Tibial nerve (tissue), 4 donors: ENCODE measurements at regions not wholly inside any gene's neighbourhood (a gene's known extent, or its start where the extent isn't known, plus 50 kb on each side); places are given as distances from the start of the nearest gene placed in this dataset.

ENCODE experiments used
- DNase-seq, 2 donors: peaks; one replicate each; pipeline ENCODE4 v3.0.0-alpha.2; 2019; ENCODE audit warnings: low spot score in 2 of 2
- H3K27ac ChIP-seq, 4 donors: fragments of 200-600 bp; sonication (generic) in 3 of 4; one replicate each; pipeline ENCODE4 v1.5.1; 2017 to 2019; ENCODE audit warnings: mild to moderate bottlenecking in 1 of 4
- H3K27me3 ChIP-seq, 2 donors: fragments of 200-600 bp; sonication (generic) in 1 of 2; one replicate each; pipeline versions ENCODE4 v1.5.1 to v1.6.0; 2017 to 2019
- H3K36me3 ChIP-seq, 3 donors: fragments of 200-600 bp; sonication (generic); one replicate each; pipeline ENCODE4 v1.5.1; 2018 to 2019
- H3K4me1 ChIP-seq, 4 donors: fragments of 200-600 bp; sonication (generic) in 3 of 4; one replicate each; pipeline ENCODE4 v1.5.1; 2017 to 2019
- H3K4me3 ChIP-seq, 4 donors: fragments of 200-600 bp; sonication (generic) in 3 of 4; one replicate each; pipeline ENCODE4 v1.5.1; 2017 to 2019; ENCODE audit warnings: mild to moderate bottlenecking in 1 of 4, moderate library complexity in 1 of 4
- H3K9me3 ChIP-seq, 4 donors: fragments of 200-600 bp; sonication (generic) in 3 of 4; one replicate each; pipeline ENCODE4 v1.5.1; 2017 to 2019
- EP300 ChIP-seq, 2 donors: sonication (generic); formaldehyde crosslinking; IDR thresholded peaks; one replicate each; pipeline ENCODE4 v1.6.1; 2017; ENCODE audit warnings: antibody characterized with exemption in 2 of 2, mild to moderate bottlenecking in 1 of 2
- POLR2A ChIP-seq, 2 donors: fragments of 450-650 bp; IDR thresholded peaks; one replicate each; pipeline ENCODE4 v1.6.1; 2017; ENCODE audit warnings: antibody characterized with exemption in 2 of 2, mild to moderate bottlenecking in 2 of 2, moderate library complexity in 2 of 2
- WGBS, 2 donors: methylation state at CpG; one replicate each; pipeline ENCODE4 v1.1.5; 2018; 5-methylcytosine and 5-hydroxymethylcytosine counted together
- TF ChIP-seq, protein P1 (sequence below), 5 experiments: fragments of 200-600 bp in 3 of 5; fragments of 450-650 bp in 2 of 5; sonication (generic) in 3 of 5; IDR thresholded peaks; one replicate each; pipeline ENCODE4 v1.5.1; 2016 to 2019; ENCODE audit warnings: antibody characterized with exemption in 5 of 5, mild to moderate bottlenecking in 3 of 5, moderate library complexity in 2 of 5

DNA sequence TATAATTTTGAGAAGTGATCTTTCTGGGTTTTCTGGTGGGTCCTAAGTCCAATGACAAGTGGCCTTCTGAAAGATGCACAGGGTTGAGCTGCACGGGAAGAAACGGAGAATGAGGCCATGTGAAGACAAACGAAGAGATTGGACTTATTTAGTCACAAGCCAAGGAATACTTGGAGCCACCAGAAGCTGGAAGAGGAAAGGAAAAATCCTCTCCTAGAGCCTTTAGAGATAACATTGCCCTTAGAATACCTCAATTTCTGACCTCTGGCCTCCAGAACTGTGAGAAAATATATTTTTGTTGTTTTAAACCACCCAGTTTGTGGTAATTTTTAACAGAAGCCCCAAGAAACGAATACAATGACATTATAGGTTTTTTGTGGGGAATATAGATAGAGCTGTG, 360.5 kb upstream of the TARS1 start:
- DNase-seq, result no peak
- no peak overlapping the region for H3K4me3 ChIP-seq
- TF ChIP-seq, protein P1, sequence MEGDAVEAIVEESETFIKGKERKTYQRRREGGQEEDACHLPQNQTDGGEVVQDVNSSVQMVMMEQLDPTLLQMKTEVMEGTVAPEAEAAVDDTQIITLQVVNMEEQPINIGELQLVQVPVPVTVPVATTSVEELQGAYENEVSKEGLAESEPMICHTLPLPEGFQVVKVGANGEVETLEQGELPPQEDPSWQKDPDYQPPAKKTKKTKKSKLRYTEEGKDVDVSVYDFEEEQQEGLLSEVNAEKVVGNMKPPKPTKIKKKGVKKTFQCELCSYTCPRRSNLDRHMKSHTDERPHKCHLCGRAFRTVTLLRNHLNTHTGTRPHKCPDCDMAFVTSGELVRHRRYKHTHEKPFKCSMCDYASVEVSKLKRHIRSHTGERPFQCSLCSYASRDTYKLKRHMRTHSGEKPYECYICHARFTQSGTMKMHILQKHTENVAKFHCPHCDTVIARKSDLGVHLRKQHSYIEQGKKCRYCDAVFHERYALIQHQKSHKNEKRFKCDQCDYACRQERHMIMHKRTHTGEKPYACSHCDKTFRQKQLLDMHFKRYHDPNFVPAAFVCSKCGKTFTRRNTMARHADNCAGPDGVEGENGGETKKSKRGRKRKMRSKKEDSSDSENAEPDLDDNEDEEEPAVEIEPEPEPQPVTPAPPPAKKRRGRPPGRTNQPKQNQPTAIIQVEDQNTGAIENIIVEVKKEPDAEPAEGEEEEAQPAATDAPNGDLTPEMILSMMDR (IDR thresholded peaks at IDR 0.05), result no peak
- TF ChIP-seq POLR2A (IDR thresholded peaks at IDR 0.05), result no peak
- TF ChIP-seq EP300 (IDR thresholded peaks at IDR 0.05), result no peak
- 66 to 69% methylated on average over 4 of the region's 4 CpGs for WGBS, 2 donors
- no peaks in the 10 kb centered on the region for H3K27me3 ChIP-seq
- no peaks in the 10 kb centered on the region for H3K36me3 ChIP-seq
- H3K9me3 ChIP-seq, result no peaks in the 10 kb centered on the region
- no peak overlapping the region for H3K27ac ChIP-seq
- H3K4me1 ChIP-seq, result peaks cover 0 to 13% (median 0%) of the 10 kb centered on the region in 4 donors

DNA sequence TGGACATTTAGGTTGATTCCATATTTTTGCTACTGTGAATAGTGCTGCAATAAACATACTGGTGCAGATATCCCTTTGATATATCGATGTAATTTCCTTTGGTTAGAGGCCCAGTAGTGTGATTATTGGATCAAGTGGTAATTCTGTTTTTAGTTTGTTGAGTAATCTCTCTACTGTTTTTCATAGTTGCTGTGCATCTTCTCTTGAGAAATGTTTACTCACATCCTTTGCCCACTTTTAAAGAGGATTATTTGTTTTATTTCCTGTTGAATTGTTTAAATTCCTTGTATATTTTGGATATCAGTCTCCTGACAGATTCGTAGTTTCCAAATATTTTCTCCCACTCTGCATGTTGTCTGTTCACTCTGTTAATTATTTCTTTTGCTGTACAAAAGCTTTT, 352.6 kb upstream of the TARS1 start:
- no peak for TF ChIP-seq POLR2A (IDR thresholded peaks at IDR 0.05)
- no peak for TF ChIP-seq EP300 (IDR thresholded peaks at IDR 0.05)
- TF ChIP-seq, protein P1 (IDR thresholded peaks at IDR 0.05), result no peak
- Histone ChIP-seq H3K27ac (no peak overlapping the region), H3K36me3 (no peaks in the 10 kb centered on the region), H3K4me3 (no peak overlapping the region), H3K27me3 (no peaks in the 10 kb centered on the region), H3K4me1 (no peaks in the 10 kb centered on the region), H3K9me3 (no peaks in the 10 kb centered on the region)
- no peak for DNase-seq
- WGBS, 2 donors, result 50 to 51% methylated on average over 2 of the region's 2 CpGs

DNA sequence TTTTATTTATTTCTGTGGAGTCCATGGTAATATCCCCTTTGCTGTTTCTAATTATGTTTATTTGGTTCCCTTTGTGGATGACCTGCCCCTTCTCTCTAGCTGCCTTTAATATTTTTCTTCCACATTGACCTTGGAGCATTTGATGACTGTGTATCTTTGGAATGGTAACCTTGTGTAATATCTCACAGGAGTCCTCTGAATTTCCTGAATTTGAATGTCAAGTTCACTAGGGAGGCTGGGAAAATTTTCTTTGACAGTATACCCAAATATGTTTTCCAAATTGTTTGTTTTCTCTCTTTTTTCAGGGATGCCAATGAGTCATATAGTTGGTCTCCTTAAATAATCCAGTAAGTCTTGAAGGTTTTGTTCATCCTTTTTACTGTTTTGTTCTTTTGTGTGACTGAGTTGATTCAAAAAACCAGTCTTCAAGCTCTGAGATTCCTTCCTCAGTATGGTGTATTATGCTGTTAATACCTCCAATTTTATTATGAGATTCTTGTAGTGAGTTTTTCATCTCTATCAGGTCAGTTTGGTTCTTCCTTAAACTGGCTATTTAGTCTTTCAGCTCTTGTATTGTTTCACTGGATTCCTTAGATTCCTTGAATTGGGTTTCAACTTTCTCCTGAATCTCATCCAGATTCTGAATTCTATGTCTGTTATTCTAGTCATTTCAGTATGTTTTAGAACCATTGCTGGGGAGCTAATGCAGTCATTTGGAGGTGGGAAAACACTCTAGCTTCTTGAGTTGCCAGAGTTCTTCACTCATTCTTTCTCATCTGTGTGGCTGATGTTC, 349.0 kb upstream of the TARS1 start:
- DNase-seq, result no peak
- Histone ChIP-seq H3K36me3 (no peaks in the 10 kb centered on the region), H3K27ac (no peak overlapping the region), H3K27me3 (no peaks in the 10 kb centered on the region), H3K4me3 (no peak overlapping the region), H3K9me3 (no peaks in the 10 kb centered on the region), H3K4me1 (no peaks in the 10 kb centered on the region)
- TF ChIP-seq, protein P1 (IDR thresholded peaks at IDR 0.05), result no peak
- TF ChIP-seq POLR2A (IDR thresholded peaks at IDR 0.05), result no peak
- TF ChIP-seq EP300 (IDR thresholded peaks at IDR 0.05), result no peak

DNA sequence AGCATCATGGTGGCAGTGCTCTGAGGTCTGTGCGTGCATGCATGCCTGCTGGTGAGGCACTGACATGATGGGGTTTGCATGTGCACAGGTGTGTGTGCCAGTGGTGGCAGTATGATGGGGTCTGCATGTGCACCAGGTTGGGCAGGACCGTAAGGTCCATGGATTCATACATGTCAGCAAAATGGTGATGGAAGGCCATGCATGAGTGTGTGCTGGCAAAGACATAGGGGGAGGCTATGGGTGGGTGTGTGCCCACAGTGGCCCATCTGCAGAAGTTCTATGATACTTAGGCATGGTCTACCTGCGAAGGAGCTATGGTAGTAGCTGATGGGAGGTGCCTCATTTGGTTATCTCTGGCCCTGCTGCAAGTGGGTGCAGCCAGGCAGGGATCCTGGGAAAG, 348.0 kb upstream of the TARS1 start:
- Histone ChIP-seq H3K27ac (no peak overlapping the region), H3K27me3 (no peaks in the 10 kb centered on the region), H3K9me3 (no peaks in the 10 kb centered on the region), H3K4me3 (no peak overlapping the region), H3K36me3 (no peaks in the 10 kb centered on the region), H3K4me1 (no peaks in the 10 kb centered on the region)
- no peak for TF ChIP-seq EP300 (IDR thresholded peaks at IDR 0.05)
- TF ChIP-seq, protein P1 (IDR thresholded peaks at IDR 0.05), result no peak
- no peak for TF ChIP-seq POLR2A (IDR thresholded peaks at IDR 0.05)
- DNase-seq, result no peak
- 89 to 100% methylated on average over 3 of the region's 3 CpGs for WGBS, 2 donors

DNA sequence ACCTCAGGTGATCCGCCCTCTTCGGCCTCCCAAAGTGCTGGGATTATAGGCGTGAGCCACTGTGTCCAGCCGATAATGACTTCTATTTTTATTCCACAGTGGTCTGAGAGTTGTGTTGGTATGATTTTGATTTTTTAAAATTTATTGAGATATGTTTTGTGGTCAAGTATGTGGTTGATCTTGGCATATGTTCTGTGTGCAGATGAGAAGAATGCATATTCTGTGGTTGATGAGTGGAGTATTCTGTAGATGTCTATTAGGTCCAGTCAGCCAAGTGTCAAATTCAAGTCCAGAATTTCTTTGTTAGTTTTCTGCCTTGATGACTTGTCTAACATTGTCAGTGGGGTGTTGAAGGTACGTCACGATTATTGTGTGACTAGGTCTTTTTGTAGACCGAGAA, 338.2 kb upstream of the TARS1 start:
- no peak overlapping the region for H3K4me3 ChIP-seq
- H3K27me3 ChIP-seq, result no peaks in the 10 kb centered on the region
- peaks cover 0 to 52% (median 2%) of the 10 kb centered on the region in 4 donors for H3K9me3 ChIP-seq
- H3K36me3 ChIP-seq, result no peaks in the 10 kb centered on the region
- TF ChIP-seq EP300 (IDR thresholded peaks at IDR 0.05), result no peak
- TF ChIP-seq, protein P1 (IDR thresholded peaks at IDR 0.05), result no peak
- WGBS, 2 donors, result 93 to 95% methylated on average over 7 of the region's 7 CpGs
- no peaks in the 10 kb centered on the region for H3K4me1 ChIP-seq
- DNase-seq, result no peak
- no peak overlapping the region for H3K27ac ChIP-seq
